GM12878 (cell line): ENCODE measurements at regions not wholly inside any gene's neighbourhood (a gene's known extent, or its start where the extent isn't known, plus 50 kb on each side); places are given as distances from the start of the nearest gene placed in this dataset.

Source experiments
- ATAC-seq: fragments of 200-7000 bp; cut with Tn5 transposase; 3 replicates; pipeline ENCODE4 v1.9.1; 2020; ENCODE audit warnings: mild to moderate bottlenecking, moderate library complexity
- BruUV-seq: library from RNA; stranded (reverse); fragments of 400-500 nt; replicated peaks from 2 replicates; lab custom pipeline; 2021; lab: Mats Ljungman, UMichigan
- CTCF ChIA-PET: fragments of 300-600 bp; sonication (Branson Sonifier 250); formaldehyde crosslinking; extraction: SDS; loops from one replicate; lab custom pipeline; 2021; ENCODE audit warnings: inconsistent platforms; lab: Yijun Ruan, JAX
- POLR2A ChIA-PET: fragments of 350-600 bp; formaldehyde crosslinking; extraction: SDS; loops from one replicate; lab custom pipeline; 2021; ENCODE audit warnings: inconsistent platforms; lab: Charles Lee
- RAD21 ChIA-PET: fragments of 300-600 bp; sonication (Branson Sonifier 250); formaldehyde crosslinking; loops from one replicate; lab custom pipeline; 2023; ENCODE audit warnings: antibody characterized with exemption; ENCODE audit not compliant: unreplicated experiment; lab: Charles Lee
- SMC1A ChIA-PET: fragments of 300-600 bp; sonication (Branson Sonifier 250); formaldehyde crosslinking; loops from one replicate; lab custom pipeline; 2023; ENCODE audit not compliant: unreplicated experiment, uncharacterized antibody; lab: Charles Lee
- DNase-seq: peaks from one replicate; pipeline ENCODE4 v3.0.0-alpha.2; 2011; ENCODE audit warnings: low read depth, low spot score
- FAIRE-seq: peaks from 3 replicates; lab custom pipeline; 2011; peaks lifted over from hg19 to GRCh38; lab: Jason Lieb, UNC
- H2AFZ ChIP-seq: 2 replicates; pipeline ENCODE4 v1.6.0; 2011; ENCODE audit warnings: low read depth, low read length, control low read depth; ENCODE audit not compliant: control insufficient read depth
- H3K27ac ChIP-seq: 2 replicates; pipeline ENCODE4 v1.5.1; 2011; ENCODE audit warnings: control low read depth; ENCODE audit not compliant: control insufficient read depth, insufficient read depth
- H3K27me3 ChIP-seq, 2 experiments: replicated peaks in 1 of 2; 2 replicates each; pipeline versions ENCODE4 v1.6.0 to v1.6.1; 2011; ENCODE audit warnings: low read length in 1 of 2; ENCODE audit not compliant: control insufficient read depth in 2 of 2, insufficient read depth in 2 of 2
- H3K36me3 ChIP-seq, 2 experiments: 2 replicates each; pipeline ENCODE4 v1.5.1; 2011; ENCODE audit warnings: low read length in 1 of 2; ENCODE audit not compliant: control insufficient read depth in 2 of 2, insufficient read depth in 2 of 2
- H3K4me1 ChIP-seq: 2 replicates; pipeline ENCODE4 v1.6.1; 2011; ENCODE audit warnings: mild to moderate bottlenecking, low read length, moderate library complexity, mixed read lengths; ENCODE audit not compliant: control insufficient read depth, insufficient read depth
- H3K4me2 ChIP-seq: 2 replicates; pipeline ENCODE4 v1.6.0; 2011; ENCODE audit warnings: control low read depth; ENCODE audit not compliant: control insufficient read depth, insufficient read depth
- H3K4me3 ChIP-seq: fragments of 200-600 bp; sonication (generic); 2 replicates; pipeline ENCODE4 v1.5.1; 2016
- H3K79me2 ChIP-seq: 2 replicates; pipeline ENCODE4 v1.6.0; 2011; ENCODE audit warnings: low read length; ENCODE audit not compliant: control insufficient read depth, insufficient read depth
- H3K9ac ChIP-seq: 2 replicates; pipeline ENCODE4 v1.8.0; 2011; ENCODE audit warnings: low read length, control low read depth, mixed read lengths; ENCODE audit not compliant: control insufficient read depth, insufficient read depth
- H3K9me3 ChIP-seq: replicated peaks from 3 replicates; pipeline ENCODE4 v1.5.1; 2011; ENCODE audit warnings: mild to moderate bottlenecking, low read length; ENCODE audit not compliant: control insufficient read depth, insufficient read depth
- H4K20me1 ChIP-seq: 2 replicates; pipeline ENCODE4 v1.6.0; 2011; ENCODE audit not compliant: control insufficient read depth, insufficient read depth
- BACH1 ChIP-seq: fragments of 450-650 bp; IDR thresholded peaks from 2 replicates; pipeline ENCODE4 v1.6.1; 2017; ENCODE audit warnings: mild to moderate bottlenecking, borderline replicate concordance
- CBFB ChIP-seq: IDR thresholded peaks from 2 replicates; pipeline ENCODE4 v1.6.1; 2016; ENCODE audit warnings: antibody characterized with exemption, low read depth
- CBX5 ChIP-seq: sonication (generic); IDR thresholded peaks from 2 replicates; pipeline ENCODE4 v1.6.1; 2016; ENCODE audit warnings: low read depth, moderate library complexity, mild to moderate bottlenecking, inconsistent platforms
- CHD4 ChIP-seq: fragments of 200-600 bp; sonication (generic); IDR thresholded peaks from 2 replicates; pipeline ENCODE4 v1.6.1; 2016; ENCODE audit warnings: mild to moderate bottlenecking
- GABPA ChIP-seq: IDR thresholded peaks from 2 replicates; pipeline ENCODE4 v1.6.1; 2014; ENCODE audit warnings: antibody characterized with exemption, low read depth, mild to moderate bottlenecking, inconsistent platforms
- HCFC1 ChIP-seq: fragments of 150-350 bp; IDR thresholded peaks from 2 replicates; pipeline ENCODE4 v1.6.1; 2014; ENCODE audit warnings: low read length
- IKZF2 ChIP-seq, 2 experiments: fragments of 450-650 bp; IDR thresholded peaks; 2 replicates each; pipeline ENCODE4 v1.6.1; 2017; ENCODE audit warnings: mild to moderate bottlenecking in 2 of 2, moderate library complexity in 2 of 2
- MYB ChIP-seq: fragments of 150-350 bp; IDR thresholded peaks from 2 replicates; pipeline ENCODE4 v1.6.1; 2014; ENCODE audit warnings: mild to moderate bottlenecking, low read depth, low read length, borderline replicate concordance
- RAD21 ChIP-seq: IDR thresholded peaks from 2 replicates; pipeline ENCODE4 v1.6.1; 2011; ENCODE audit warnings: mild to moderate bottlenecking, low read depth, low read length, moderate library complexity; ENCODE audit not compliant: insufficient read depth
- SIX5 ChIP-seq: IDR thresholded peaks from 2 replicates; pipeline ENCODE4 v1.6.1; 2011; ENCODE audit warnings: mild to moderate bottlenecking, low read depth, low read length, moderate library complexity; ENCODE audit not compliant: severe bottlenecking
- SMC3 ChIP-seq: IDR thresholded peaks from 2 replicates; pipeline ENCODE4 v1.6.1; 2011; ENCODE audit warnings: low read length, improper control_type of control experiment, borderline replicate concordance
- SREBF1 ChIP-seq: IDR thresholded peaks from 2 replicates; pipeline ENCODE4 v1.6.1; 2012; ENCODE audit warnings: mild to moderate bottlenecking, low read length
- SREBF2 ChIP-seq: IDR thresholded peaks from 2 replicates; pipeline ENCODE4 v1.6.1; 2012; ENCODE audit warnings: mild to moderate bottlenecking, low read length
- STAT3 ChIP-seq: IDR thresholded peaks from 2 replicates; pipeline ENCODE4 v1.6.1; 2011; ENCODE audit warnings: low read depth, low read length, improper control_type of control experiment
- TAF1 ChIP-seq: IDR thresholded peaks from 2 replicates; pipeline ENCODE4 v1.6.1; 2011; ENCODE audit warnings: mild to moderate bottlenecking, low read depth, low read length, borderline replicate concordance
- TCF12 ChIP-seq: IDR thresholded peaks from 2 replicates; pipeline ENCODE4 v1.6.1; 2011; ENCODE audit warnings: low read depth, mild to moderate bottlenecking, low read length
- WGBS: methylation state at CpG from one replicate; pipeline ENCODE4 v1.1.6; 2016; ENCODE audit warnings: low lambda C conversion rate; ENCODE audit not compliant: insufficient replicate concordance, insufficient coverage; ENCODE audit errors: missing lambda C conversion rate; 5-methylcytosine and 5-hydroxymethylcytosine counted together
- in situ Hi-C: fragments of 300-500 bp; cut with MboI; formaldehyde crosslinking; loops from 9 replicates; pipeline ENCODE4 v1.14.3; 2018; ENCODE audit warnings: mixed read lengths
- intact Hi-C: fragments of 100-400 bp; cut with micrococcal nuclease; formaldehyde crosslinking; loops from one replicate; pipeline ENCODE4 v1.14.2; 2022; ENCODE audit not compliant: unreplicated experiment
- TF ChIP-seq, protein P1 (sequence below): fragments of 450-650 bp; IDR thresholded peaks from 2 replicates; pipeline ENCODE4 v1.6.1; 2017; ENCODE audit warnings: mild to moderate bottlenecking, moderate library complexity
- TF ChIP-seq, protein P2 (sequence below): fragments of 450-650 bp; conservative IDR thresholded peaks from 2 replicates; pipeline ENCODE4 v1.6.1; 2017; ENCODE audit warnings: mild to moderate bottlenecking, moderate library complexity

DNA sequence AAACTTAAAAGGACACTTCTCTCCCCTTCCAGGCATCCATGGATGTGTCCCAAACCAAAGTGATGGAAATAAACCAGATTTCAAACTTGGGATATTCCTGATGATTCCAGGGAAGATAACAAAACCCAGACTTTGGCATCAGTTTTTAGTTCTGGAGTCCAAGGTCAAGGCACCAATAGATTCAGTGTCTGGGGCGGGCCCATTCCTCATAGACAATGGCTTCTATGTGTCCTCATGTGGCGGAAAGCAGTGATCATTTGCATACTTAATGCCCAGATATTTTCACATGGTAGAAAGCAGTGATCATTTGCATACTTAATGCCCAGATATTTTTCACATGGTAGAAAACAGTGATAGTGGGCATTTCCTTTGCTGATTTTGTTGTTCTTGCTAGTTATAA, 151.4 kb upstream of the DAP start:
- Histone ChIP-seq H3K4me2 (no peak overlapping the region), H2AFZ (no peak overlapping the region), H3K9me3 (no peaks in the 10 kb centered on the region), H3K4me1 (no peaks in the 10 kb centered on the region), H3K4me3 (no peak overlapping the region), H3K9ac (no peak overlapping the region), H3K27me3 (no peaks in the 10 kb centered on the region; a peak in 1 of 4 replicates), H3K27ac (no peak overlapping the region), H3K36me3 (no peaks in the 10 kb centered on the region), H4K20me1 (no peaks in the 10 kb centered on the region), H3K79me2 (no peaks in the 10 kb centered on the region)
- ChIA-PET SMC1A (no interaction called here), CTCF (no interaction called here), RAD21 (no interaction called here), POLR2A (no interaction called here)
- DNase-seq (no peak), FAIRE-seq (no peak), ATAC-seq (no peak)
- in situ Hi-C loops (no loop called here), intact Hi-C loops (no loop called here)
- no TSS peak for BruUV-seq
- no peak for TF ChIP-seq SMC3
- no peak for TF ChIP-seq HCFC1
- no peak for TF ChIP-seq TAF1
- no peak for TF ChIP-seq SIX5
- no peak for TF ChIP-seq MYB
- no peak for TF ChIP-seq SREBF2
- TF ChIP-seq CBX5 = no peak
- no peak for TF ChIP-seq CHD4
- TF ChIP-seq BACH1 = no peak
- TF ChIP-seq GABPA = no peak
- TF ChIP-seq SREBF1 = no peak
- TF ChIP-seq, protein P1, sequence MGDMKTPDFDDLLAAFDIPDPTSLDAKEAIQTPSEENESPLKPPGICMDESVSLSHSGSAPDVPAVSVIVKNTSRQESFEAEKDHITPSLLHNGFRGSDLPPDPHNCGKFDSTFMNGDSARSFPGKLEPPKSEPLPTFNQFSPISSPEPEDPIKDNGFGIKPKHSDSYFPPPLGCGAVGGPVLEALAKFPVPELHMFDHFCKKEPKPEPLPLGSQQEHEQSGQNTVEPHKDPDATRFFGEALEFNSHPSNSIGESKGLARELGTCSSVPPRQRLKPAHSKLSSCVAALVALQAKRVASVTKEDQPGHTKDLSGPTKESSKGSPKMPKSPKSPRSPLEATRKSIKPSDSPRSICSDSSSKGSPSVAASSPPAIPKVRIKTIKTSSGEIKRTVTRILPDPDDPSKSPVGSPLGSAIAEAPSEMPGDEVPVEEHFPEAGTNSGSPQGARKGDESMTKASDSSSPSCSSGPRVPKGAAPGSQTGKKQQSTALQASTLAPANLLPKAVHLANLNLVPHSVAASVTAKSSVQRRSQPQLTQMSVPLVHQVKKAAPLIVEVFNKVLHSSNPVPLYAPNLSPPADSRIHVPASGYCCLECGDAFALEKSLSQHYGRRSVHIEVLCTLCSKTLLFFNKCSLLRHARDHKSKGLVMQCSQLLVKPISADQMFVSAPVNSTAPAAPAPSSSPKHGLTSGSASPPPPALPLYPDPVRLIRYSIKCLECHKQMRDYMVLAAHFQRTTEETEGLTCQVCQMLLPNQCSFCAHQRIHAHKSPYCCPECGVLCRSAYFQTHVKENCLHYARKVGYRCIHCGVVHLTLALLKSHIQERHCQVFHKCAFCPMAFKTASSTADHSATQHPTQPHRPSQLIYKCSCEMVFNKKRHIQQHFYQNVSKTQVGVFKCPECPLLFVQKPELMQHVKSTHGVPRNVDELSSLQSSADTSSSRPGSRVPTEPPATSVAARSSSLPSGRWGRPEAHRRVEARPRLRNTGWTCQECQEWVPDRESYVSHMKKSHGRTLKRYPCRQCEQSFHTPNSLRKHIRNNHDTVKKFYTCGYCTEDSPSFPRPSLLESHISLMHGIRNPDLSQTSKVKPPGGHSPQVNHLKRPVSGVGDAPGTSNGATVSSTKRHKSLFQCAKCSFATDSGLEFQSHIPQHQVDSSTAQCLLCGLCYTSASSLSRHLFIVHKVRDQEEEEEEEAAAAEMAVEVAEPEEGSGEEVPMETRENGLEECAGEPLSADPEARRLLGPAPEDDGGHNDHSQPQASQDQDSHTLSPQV = no peak
- TF ChIP-seq, protein P2, sequence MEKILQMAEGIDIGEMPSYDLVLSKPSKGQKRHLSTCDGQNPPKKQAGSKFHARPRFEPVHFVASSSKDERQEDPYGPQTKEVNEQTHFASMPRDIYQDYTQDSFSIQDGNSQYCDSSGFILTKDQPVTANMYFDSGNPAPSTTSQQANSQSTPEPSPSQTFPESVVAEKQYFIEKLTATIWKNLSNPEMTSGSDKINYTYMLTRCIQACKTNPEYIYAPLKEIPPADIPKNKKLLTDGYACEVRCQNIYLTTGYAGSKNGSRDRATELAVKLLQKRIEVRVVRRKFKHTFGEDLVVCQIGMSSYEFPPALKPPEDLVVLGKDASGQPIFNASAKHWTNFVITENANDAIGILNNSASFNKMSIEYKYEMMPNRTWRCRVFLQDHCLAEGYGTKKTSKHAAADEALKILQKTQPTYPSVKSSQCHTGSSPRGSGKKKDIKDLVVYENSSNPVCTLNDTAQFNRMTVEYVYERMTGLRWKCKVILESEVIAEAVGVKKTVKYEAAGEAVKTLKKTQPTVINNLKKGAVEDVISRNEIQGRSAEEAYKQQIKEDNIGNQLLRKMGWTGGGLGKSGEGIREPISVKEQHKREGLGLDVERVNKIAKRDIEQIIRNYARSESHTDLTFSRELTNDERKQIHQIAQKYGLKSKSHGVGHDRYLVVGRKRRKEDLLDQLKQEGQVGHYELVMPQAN = no peak
- TF ChIP-seq IKZF2 (IDR thresholded peaks at IDR 0.05) = no peak
- TF ChIP-seq STAT3 = no peak
- no peak for TF ChIP-seq TCF12
- TF ChIP-seq CBFB = no peak
- no peak for TF ChIP-seq RAD21
- 9% methylated on average over 2 of the region's 2 CpGs for WGBS
